ENCODE measurements at regions not wholly inside any gene's neighbourhood (a gene's known extent, or its start where the extent isn't known, plus 50 kb on each side); places are given as distances from the start of the nearest gene placed in this dataset.

DNA sequence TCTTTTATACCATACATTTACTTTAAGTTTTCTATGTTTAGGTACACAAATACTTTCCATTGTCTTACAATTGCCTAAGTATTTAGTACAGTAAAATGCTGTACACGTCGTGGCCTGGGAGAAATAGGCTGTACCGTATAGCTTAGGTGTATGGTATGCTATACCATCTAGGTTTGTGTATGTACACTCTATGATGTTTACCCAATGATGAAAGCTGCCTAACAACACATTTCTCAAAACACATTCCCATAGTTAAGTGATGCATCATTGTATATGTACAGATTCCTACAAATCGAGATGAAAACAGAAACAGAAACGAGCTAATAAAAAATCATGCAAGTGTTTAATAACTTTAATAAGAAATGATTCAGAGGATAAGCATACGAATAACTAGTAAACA is 51.6 kb downstream of the SPANXA2 start:
- DNase-seq, result no peak

DNA sequence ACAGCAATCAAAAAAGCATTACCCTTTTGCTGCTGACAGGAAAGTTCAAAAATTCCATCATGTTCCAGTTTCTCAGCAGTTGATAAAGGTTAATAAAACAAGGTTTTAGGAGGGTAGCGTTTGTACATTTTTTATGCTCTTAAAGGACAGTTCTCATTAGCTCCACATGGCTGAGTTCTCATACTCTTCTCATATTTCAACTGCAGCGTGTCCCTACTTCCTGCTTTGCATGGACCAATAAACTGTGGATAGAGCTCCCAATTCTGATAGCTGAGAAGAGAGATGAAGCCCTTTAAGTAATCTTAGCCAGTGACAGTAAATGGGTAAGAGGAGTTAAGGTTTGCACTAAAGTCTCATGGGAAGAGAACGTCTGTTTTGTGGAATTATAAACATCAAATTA is 53.5 kb downstream of the SPANXA2 start:
- DNase-seq, result peak; percentile 34
